HepG2 (cell line): ENCODE measurements at regions not wholly inside any gene's neighbourhood (a gene's known extent, or its start where the extent isn't known, plus 50 kb on each side); places are given as distances from the start of the nearest gene placed in this dataset.

Experiments
- ATAC-seq: fragments of 200-7000 bp; cut with Tn5 transposase; 3 replicates; pipeline ENCODE4 v1.9.1; 2020; ENCODE audit warnings: mild to moderate bottlenecking, moderate library complexity
- BruUV-seq: library from RNA; stranded (reverse); fragments of 400-500 nt; replicated peaks from 2 replicates; lab custom pipeline; 2021; lab: Mats Ljungman, UMichigan
- CTCF ChIA-PET: fragments of 300-600 bp; formaldehyde crosslinking; extraction: SDS; loops from one replicate; lab custom pipeline; 2021; ENCODE audit warnings: low total read pairs, inconsistent platforms, low intra/inter-chr PET ratio; lab: Yijun Ruan, JAX
- POLR2A ChIA-PET: fragments of 350-600 bp; sonication (Branson Sonifier 250); formaldehyde crosslinking; loops from one replicate; lab custom pipeline; 2020; ENCODE audit warnings: antibody characterized with exemption, inconsistent platforms; lab: Yijun Ruan, JAX
- DNase-seq: peaks from one replicate; pipeline ENCODE4 v3.0.0-alpha.2; 2015; ENCODE audit warnings: low spot score
- FAIRE-seq: peaks from 3 replicates; lab custom pipeline; 2011; peaks lifted over from hg19 to GRCh38; lab: Jason Lieb, UNC
- H2AFZ ChIP-seq: one replicate; pipeline ENCODE4 v1.6.1; 2011; ENCODE audit warnings: low read length, inconsistent platforms
- H3K27ac ChIP-seq: fragments of 300-600 bp; 3 replicates; pipeline ENCODE4 v1.8.0; 2011; ENCODE audit warnings: mixed run types, mild to moderate bottlenecking, mixed read lengths, low read length, inconsistent platforms; ENCODE audit not compliant: insufficient read depth; ENCODE audit errors: extremely low read length
- H3K27me3 ChIP-seq, 2 experiments: fragments of 200-600 bp in 1 of 2; 2 replicates in 1 of 2; 3 replicates in 1 of 2; pipeline versions ENCODE4 v1.6.0 to v1.8.0; 2011; ENCODE audit warnings: low read length in 2 of 2, mild to moderate bottlenecking in 2 of 2, moderate library complexity in 2 of 2, inconsistent platforms in 1 of 2; ENCODE audit not compliant: insufficient read depth in 2 of 2, control insufficient read depth in 1 of 2
- H3K36me3 ChIP-seq, 2 experiments: fragments of 200-600 bp in 1 of 2; replicated peaks in 1 of 2; 2 replicates in 1 of 2; 3 replicates in 1 of 2; pipeline versions ENCODE4 v1.5.1 to v1.8.0; 2011; ENCODE audit warnings: low read length in 2 of 2, inconsistent platforms in 1 of 2; ENCODE audit not compliant: insufficient read depth in 2 of 2, control insufficient read depth in 1 of 2
- H3K4me1 ChIP-seq: 2 replicates; pipeline ENCODE4 v1.5.1; 2012; ENCODE audit warnings: low read length, inconsistent platforms; ENCODE audit not compliant: insufficient read depth
- H3K4me2 ChIP-seq: 2 replicates; pipeline ENCODE4 v1.6.0; 2011; ENCODE audit warnings: low read depth, low read length, inconsistent platforms
- H3K4me3 ChIP-seq, 3 experiments: fragments of 200-600 bp in 1 of 3; sonication (generic), shearing (Covaris generic) in 1 of 3; replicated peaks in 1 of 3; 2 replicates each; pipeline ENCODE4 v1.5.1; 2011 to 2016; ENCODE audit warnings: low read length in 3 of 3, inconsistent platforms in 2 of 3, low read depth in 2 of 3, mild to moderate bottlenecking in 2 of 3, control low read depth in 1 of 3, mixed read lengths in 1 of 3; ENCODE audit not compliant: insufficient read depth in 1 of 3
- H3K79me2 ChIP-seq: one replicate; pipeline ENCODE4 v1.6.1; 2011; ENCODE audit warnings: low read length, inconsistent platforms; ENCODE audit not compliant: insufficient read depth
- H3K9ac ChIP-seq: 2 replicates; pipeline ENCODE4 v1.6.0; 2011; ENCODE audit warnings: mild to moderate bottlenecking, low read depth, low read length, inconsistent platforms; ENCODE audit not compliant: insufficient read depth
- H3K9me3 ChIP-seq: 2 replicates; pipeline ENCODE4 v1.5.1; 2012; ENCODE audit warnings: mild to moderate bottlenecking, low read length
- H4K20me1 ChIP-seq: 2 replicates; pipeline ENCODE4 v1.6.0; 2011; ENCODE audit warnings: inconsistent platforms, mild to moderate bottlenecking, low read length, moderate library complexity; ENCODE audit not compliant: insufficient read depth
- ELF3 ChIP-seq: IDR thresholded peaks from 2 replicates; pipeline ENCODE4 v1.6.1; 2016; ENCODE audit warnings: missing genetic modification reagents, missing compliant biosample characterization
- FOSL1 ChIP-seq: sonication (generic); formaldehyde crosslinking; IDR thresholded peaks from 2 replicates; pipeline ENCODE4 v1.9.0; 2021; ENCODE audit warnings: missing genetic modification reagents, borderline replicate concordance
- RAD51 ChIP-seq: fragments of 450-650 bp; IDR thresholded peaks from 2 replicates; pipeline ENCODE4 v1.6.1; 2016; ENCODE audit warnings: borderline replicate concordance
- SOX5 ChIP-seq: IDR thresholded peaks from 2 replicates; pipeline ENCODE4 v1.6.1; 2016; ENCODE audit warnings: borderline replicate concordance
- STAG1 ChIP-seq: sonication (generic); formaldehyde crosslinking; IDR thresholded peaks from 2 replicates; pipeline ENCODE4 v1.4.0; 2020; ENCODE audit warnings: missing genetic modification reagents
- TAF15 ChIP-seq: fragments of 200-400 bp; formaldehyde crosslinking; IDR thresholded peaks from one replicate; pipeline ENCODE4 v1.6.1; 2018; ENCODE audit warnings: mild to moderate bottlenecking, low read depth, low read length; ENCODE audit not compliant: poor library complexity, severe bottlenecking
- ZC3H4 ChIP-seq: sonication (generic); formaldehyde crosslinking; IDR thresholded peaks from 2 replicates; pipeline ENCODE4 v1.4.0; 2020; ENCODE audit warnings: missing genetic modification reagents, borderline replicate concordance
- ZMAT3 ChIP-seq: sonication (generic); formaldehyde crosslinking; conservative IDR thresholded peaks from 2 replicates; pipeline ENCODE4 v1.7.0; 2021; ENCODE audit warnings: missing genetic modification reagents
- ZNF124 ChIP-seq: sonication (generic); formaldehyde crosslinking; IDR thresholded peaks from 2 replicates; pipeline ENCODE4 v1.4.0; 2020; ENCODE audit warnings: missing genetic modification reagents
- ZNF629 ChIP-seq: sonication (generic); formaldehyde crosslinking; conservative IDR thresholded peaks from 2 replicates; pipeline ENCODE4 v1.5.0; 2020; ENCODE audit warnings: missing genetic modification reagents
- ZNF788 ChIP-seq: sonication (generic); formaldehyde crosslinking; IDR thresholded peaks from 2 replicates; pipeline ENCODE4 v1.5.0; 2020; ENCODE audit warnings: mild to moderate bottlenecking, missing genetic modification reagents, borderline replicate concordance
- WGBS: methylation state at CpG from one replicate; pipeline ENCODE4 v1.1.6; 2017; ENCODE audit warnings: low lambda C conversion rate; 5-methylcytosine and 5-hydroxymethylcytosine counted together
- in situ Hi-C: cut with HindIII; loops from 2 replicates; pipeline ENCODE4 v1.10.0; 2017; ENCODE audit warnings: low pct_unique_long_range_greater_than_20kb; ENCODE audit not compliant: extremely low pct_ligation_motif_present
- intact Hi-C: fragments of 100-400 bp; cut with micrococcal nuclease; formaldehyde crosslinking; loops from one replicate; pipeline ENCODE4 v1.10.0; 2022; ENCODE audit not compliant: unreplicated experiment
- TF ChIP-seq, protein P1 (sequence below): sonication (generic); formaldehyde crosslinking; IDR thresholded peaks from 2 replicates; pipeline ENCODE4 v1.4.0; 2020; ENCODE audit warnings: mild to moderate bottlenecking, missing genetic modification reagents, borderline replicate concordance
- TF ChIP-seq, protein P2 (sequence below): sonication (generic); formaldehyde crosslinking; IDR thresholded peaks from 2 replicates; pipeline ENCODE4 v1.5.1; 2020; ENCODE audit warnings: mild to moderate bottlenecking, missing genetic modification reagents, moderate library complexity
- TF ChIP-seq, protein P3 (sequence below): sonication (generic); formaldehyde crosslinking; IDR thresholded peaks from 2 replicates; pipeline ENCODE4 v1.8.0; 2022; ENCODE audit warnings: mild to moderate bottlenecking, missing genetic modification reagents, moderate library complexity
- TF ChIP-seq, protein P4 (sequence below): sonication (generic); formaldehyde crosslinking; IDR thresholded peaks from 2 replicates; pipeline ENCODE4 v1.4.0; 2020; ENCODE audit warnings: missing genetic modification reagents, mild to moderate bottlenecking, borderline replicate concordance

DNA sequence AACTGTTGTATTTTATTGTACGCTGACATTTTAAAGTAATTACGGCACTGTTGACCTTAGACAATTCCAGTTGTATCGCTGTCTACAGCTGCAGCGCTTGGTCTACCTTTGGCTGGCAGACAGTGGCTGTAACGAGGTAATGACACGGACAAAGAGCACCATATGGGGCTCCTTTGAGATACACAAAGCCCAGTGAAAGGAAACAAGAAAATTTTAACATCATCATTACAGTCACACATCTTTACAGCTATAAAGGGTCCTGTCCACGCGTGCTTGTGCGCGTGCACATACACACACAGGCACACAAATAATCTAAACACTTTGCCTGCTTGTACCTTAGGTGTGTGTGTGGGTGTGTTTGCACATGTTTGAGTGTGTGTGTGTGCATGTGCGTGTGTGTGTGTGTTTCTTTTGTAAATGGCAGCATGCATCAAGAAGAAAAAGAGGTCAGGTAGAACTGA lies 946.0 kb downstream of the NR2F1-AS1 start (continued):
- TF ChIP-seq, protein P1, sequence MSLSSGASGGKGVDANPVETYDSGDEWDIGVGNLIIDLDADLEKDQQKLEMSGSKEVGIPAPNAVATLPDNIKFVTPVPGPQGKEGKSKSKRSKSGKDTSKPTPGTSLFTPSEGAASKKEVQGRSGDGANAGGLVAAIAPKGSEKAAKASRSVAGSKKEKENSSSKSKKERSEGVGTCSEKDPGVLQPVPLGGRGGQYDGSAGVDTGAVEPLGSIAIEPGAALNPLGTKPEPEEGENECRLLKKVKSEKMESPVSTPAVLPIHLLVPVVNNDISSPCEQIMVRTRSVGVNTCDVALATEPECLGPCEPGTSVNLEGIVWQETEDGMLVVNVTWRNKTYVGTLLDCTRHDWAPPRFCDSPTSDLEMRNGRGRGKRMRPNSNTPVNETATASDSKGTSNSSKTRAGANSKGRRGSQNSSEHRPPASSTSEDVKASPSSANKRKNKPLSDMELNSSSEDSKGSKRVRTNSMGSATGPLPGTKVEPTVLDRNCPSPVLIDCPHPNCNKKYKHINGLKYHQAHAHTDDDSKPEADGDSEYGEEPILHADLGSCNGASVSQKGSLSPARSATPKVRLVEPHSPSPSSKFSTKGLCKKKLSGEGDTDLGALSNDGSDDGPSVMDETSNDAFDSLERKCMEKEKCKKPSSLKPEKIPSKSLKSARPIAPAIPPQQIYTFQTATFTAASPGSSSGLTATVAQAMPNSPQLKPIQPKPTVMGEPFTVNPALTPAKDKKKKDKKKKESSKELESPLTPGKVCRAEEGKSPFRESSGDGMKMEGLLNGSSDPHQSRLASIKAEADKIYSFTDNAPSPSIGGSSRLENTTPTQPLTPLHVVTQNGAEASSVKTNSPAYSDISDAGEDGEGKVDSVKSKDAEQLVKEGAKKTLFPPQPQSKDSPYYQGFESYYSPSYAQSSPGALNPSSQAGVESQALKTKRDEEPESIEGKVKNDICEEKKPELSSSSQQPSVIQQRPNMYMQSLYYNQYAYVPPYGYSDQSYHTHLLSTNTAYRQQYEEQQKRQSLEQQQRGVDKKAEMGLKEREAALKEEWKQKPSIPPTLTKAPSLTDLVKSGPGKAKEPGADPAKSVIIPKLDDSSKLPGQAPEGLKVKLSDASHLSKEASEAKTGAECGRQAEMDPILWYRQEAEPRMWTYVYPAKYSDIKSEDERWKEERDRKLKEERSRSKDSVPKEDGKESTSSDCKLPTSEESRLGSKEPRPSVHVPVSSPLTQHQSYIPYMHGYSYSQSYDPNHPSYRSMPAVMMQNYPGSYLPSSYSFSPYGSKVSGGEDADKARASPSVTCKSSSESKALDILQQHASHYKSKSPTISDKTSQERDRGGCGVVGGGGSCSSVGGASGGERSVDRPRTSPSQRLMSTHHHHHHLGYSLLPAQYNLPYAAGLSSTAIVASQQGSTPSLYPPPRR (CRISPR knock-in tag), result no peak
- no peak for TF ChIP-seq RAD51
- TF ChIP-seq, protein P2, sequence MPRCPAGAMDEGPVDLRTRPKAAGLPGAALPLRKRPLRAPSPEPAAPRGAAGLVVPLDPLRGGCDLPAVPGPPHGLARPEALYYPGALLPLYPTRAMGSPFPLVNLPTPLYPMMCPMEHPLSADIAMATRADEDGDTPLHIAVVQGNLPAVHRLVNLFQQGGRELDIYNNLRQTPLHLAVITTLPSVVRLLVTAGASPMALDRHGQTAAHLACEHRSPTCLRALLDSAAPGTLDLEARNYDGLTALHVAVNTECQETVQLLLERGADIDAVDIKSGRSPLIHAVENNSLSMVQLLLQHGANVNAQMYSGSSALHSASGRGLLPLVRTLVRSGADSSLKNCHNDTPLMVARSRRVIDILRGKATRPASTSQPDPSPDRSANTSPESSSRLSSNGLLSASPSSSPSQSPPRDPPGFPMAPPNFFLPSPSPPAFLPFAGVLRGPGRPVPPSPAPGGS (CRISPR knock-in tag), result no peak

DNA sequence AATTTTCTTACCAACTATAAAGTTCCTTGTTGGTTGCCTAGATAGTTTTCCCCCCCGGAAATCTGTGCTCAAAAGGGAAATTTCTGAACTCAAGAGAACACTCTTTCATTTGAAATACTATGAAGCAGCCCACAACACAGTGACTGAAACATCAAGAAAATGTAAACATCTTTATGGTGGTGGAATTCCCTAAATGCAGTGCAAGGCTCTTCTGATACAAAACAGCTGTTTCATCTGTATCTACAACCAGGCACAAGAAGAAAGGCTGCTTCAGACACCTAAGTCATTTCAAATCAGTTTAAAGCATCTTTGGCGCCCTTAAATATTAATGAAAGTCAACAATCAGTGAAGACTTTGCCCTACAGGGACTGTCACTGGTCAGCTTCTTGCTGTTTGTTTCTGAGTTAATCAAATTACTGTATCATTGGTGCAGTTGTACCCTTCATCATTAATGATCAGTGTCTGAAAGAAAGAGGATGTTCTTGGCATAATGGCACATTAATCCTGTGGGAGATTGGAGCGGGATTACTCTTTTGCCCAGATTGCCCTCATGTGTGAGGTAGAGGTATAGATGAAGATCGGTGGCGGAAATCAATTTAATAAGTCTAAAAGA lies 947.0 kb downstream of the NR2F1-AS1 start:
- Histone ChIP-seq H4K20me1 (no peaks in the 10 kb centered on the region), H3K27ac (no peak overlapping the region), H3K9ac (no peak overlapping the region), H3K36me3 (no peaks in the 10 kb centered on the region), H3K27me3 (no peaks in the 10 kb centered on the region), H3K79me2 (no peaks in the 10 kb centered on the region), H2AFZ (no peak overlapping the region), H3K4me2 (no peak overlapping the region), H3K9me3 (no peaks in the 10 kb centered on the region), H3K4me1 (peaks cover 4% of the 10 kb centered on the region; the same call in 1 of the 2 replicates), H3K4me3 (no peak overlapping the region)
- ATAC-seq (no peak), FAIRE-seq (no peak), DNase-seq (no peak)
- BruUV-seq, result no TSS peak
- ChIA-PET CTCF (no interaction called here), POLR2A (no interaction called here)
- intact Hi-C loops, result no loop called here
- 68% methylated on average over 5 of the region's 5 CpGs for WGBS
- in situ Hi-C loops, result no loop called here
- TF ChIP-seq TAF15 (no peak), SOX5 (CRISPR knock-in tag) (no peak), ZMAT3 (CRISPR knock-in tag) (no peak), ZNF124 (CRISPR knock-in tag) (no peak), FOSL1 (no peak), ELF3 (CRISPR knock-in tag) (no peak), ZNF788 (CRISPR knock-in tag) (no peak), ZNF629 (no peak), ZC3H4 (CRISPR knock-in tag) (no peak), STAG1 (no peak)
- TF ChIP-seq, protein P3, sequence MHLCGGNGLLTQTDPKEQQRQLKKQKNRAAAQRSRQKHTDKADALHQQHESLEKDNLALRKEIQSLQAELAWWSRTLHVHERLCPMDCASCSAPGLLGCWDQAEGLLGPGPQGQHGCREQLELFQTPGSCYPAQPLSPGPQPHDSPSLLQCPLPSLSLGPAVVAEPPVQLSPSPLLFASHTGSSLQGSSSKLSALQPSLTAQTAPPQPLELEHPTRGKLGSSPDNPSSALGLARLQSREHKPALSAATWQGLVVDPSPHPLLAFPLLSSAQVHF (CRISPR knock-in tag), result no peak
- TF ChIP-seq, protein P4, sequence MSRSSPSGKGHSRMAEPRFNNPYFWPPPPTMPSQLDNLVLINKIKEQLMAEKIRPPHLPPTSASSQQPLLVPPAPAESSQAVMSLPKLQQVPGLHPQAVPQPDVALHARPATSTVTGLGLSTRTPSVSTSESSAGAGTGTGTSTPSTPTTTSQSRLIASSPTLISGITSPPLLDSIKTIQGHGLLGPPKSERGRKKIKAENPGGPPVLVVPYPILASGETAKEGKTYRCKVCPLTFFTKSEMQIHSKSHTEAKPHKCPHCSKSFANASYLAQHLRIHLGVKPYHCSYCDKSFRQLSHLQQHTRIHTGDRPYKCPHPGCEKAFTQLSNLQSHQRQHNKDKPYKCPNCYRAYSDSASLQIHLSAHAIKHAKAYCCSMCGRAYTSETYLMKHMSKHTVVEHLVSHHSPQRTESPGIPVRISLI (CRISPR knock-in tag), result no peak
